ENCODE measurements at regions not wholly inside any gene's neighbourhood (a gene's known extent, or its start where the extent isn't known, plus 50 kb on each side); places are given as distances from the start of the nearest gene placed in this dataset.

DNA sequence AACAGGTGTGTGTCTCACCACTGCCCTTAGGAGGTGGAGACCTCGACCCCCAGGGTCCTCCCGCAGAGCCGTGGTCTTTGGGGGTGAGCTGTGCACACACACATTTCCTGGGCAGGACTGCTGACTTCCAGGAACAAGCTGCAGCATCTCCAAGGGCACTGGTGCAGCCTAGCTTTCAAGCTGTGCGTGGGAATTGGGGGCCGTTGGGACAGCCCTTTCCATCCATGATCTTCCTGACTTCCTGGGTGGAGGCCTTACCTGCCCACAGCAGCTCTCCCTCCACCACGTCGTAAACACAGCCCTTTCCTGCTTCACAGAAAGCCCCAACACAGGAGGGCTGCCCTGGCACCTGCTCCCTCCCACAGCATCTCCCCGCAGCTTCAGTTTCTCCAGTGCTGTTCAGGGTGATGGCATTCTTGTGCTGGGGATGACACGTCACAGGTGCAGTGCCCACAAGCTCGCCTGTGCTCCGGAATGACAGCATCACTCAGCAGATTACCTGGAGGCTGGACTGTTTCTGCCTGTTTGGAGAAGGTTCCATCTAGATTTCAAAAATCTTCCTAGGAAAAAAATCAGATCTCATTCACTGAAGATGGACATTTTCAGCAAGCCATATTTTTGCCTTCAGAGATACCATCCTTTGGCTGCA lies 208.0 kb upstream of the PPP2R2D start:
- Histone ChIP-seq H3K4me1 (no peaks in the 10 kb centered on the region), H3K27me3 (replicated peaks; ENCODE audit: control insufficient read depth, insufficient read depth, low read length) (no peaks in the 10 kb centered on the region), H3K4me3 (ENCODE audit: low read depth, low read length) (no peak overlapping the region), H3K9me3 (no peaks in the 10 kb centered on the region), H3K36me3 (ENCODE audit: control insufficient read depth, insufficient read depth, low read length) (no peaks in the 10 kb centered on the region)
- Mint-ChIP-seq H3K27ac (ENCODE audit: unreplicated experiment) (no peak overlapping the region), H3K36me3 (ENCODE audit: insufficient read depth, unreplicated experiment) (no peaks in the 10 kb centered on the region), H3K4me1 (ENCODE audit: low read depth, unreplicated experiment) (no peaks in the 10 kb centered on the region), H3K27me3 (ENCODE audit: insufficient read depth, unreplicated experiment) (peaks cover 6% of the 10 kb centered on the region), H3K9me3 (ENCODE audit: unreplicated experiment) (peaks cover 11% of the 10 kb centered on the region), H3K4me3 (ENCODE audit: unreplicated experiment) (no peak overlapping the region)
- POLR2A ChIA-PET = no interaction called here
- CTCF ChIA-PET = no interaction called here
- BruUV-seq (replicated peaks) = no TSS peak
- TF ChIP-seq, protein P1, sequence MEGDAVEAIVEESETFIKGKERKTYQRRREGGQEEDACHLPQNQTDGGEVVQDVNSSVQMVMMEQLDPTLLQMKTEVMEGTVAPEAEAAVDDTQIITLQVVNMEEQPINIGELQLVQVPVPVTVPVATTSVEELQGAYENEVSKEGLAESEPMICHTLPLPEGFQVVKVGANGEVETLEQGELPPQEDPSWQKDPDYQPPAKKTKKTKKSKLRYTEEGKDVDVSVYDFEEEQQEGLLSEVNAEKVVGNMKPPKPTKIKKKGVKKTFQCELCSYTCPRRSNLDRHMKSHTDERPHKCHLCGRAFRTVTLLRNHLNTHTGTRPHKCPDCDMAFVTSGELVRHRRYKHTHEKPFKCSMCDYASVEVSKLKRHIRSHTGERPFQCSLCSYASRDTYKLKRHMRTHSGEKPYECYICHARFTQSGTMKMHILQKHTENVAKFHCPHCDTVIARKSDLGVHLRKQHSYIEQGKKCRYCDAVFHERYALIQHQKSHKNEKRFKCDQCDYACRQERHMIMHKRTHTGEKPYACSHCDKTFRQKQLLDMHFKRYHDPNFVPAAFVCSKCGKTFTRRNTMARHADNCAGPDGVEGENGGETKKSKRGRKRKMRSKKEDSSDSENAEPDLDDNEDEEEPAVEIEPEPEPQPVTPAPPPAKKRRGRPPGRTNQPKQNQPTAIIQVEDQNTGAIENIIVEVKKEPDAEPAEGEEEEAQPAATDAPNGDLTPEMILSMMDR (IDR thresholded peaks at IDR 0.05; ENCODE audit: insufficient read depth in 1 of 2, low read depth in 1 of 2, low read length in 1 of 2, severe bottlenecking in 1 of 2, unreplicated experiment in 1 of 2) = no peak
- DNase-seq = peak in 1 of 2 experiments; percentile 12
- intact Hi-C loops (cut with micrococcal nuclease; ENCODE audit: unreplicated experiment) = loop anchor here (10.0 kb wide), 1 partner anchor 92 kb away; no protein-coding TSS in a partner anchor

DNA sequence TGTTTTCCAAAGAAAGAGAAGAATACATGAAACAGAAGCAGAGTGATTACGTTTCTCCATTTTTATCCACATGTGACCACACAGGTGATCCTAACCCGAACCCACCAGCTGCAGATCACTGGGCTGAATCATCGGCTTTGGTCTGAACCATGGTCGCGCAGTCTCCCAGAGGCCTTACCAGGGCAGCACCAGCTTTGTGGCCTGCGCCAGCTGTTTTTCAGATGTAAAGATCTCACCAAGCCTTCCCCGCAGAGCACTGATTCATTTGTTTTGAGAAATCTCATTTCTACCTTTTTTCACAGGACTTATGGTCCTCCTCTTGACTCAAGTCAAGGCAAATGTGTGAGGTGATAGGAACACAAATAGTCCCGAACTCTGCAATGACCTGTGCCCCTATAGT lies 207.0 kb upstream of the PPP2R2D start:
- H3K4me3 Mint-ChIP-seq (ENCODE audit: unreplicated experiment) = no peak overlapping the region
- BruUV-seq (replicated peaks) = no TSS peak
- CTCF ChIA-PET = no interaction called here
- peaks cover 15% of the 10 kb centered on the region for H3K27me3 Mint-ChIP-seq (ENCODE audit: insufficient read depth, unreplicated experiment)
- no peaks in the 10 kb centered on the region for H3K4me1 ChIP-seq
- no peaks in the 10 kb centered on the region for H3K9me3 ChIP-seq
- H3K36me3 Mint-ChIP-seq (ENCODE audit: insufficient read depth, unreplicated experiment) = no peaks in the 10 kb centered on the region
- no peaks in the 10 kb centered on the region for H3K36me3 ChIP-seq (ENCODE audit: control insufficient read depth, insufficient read depth, low read length)
- POLR2A ChIA-PET = no interaction called here
- H3K4me3 ChIP-seq (ENCODE audit: low read depth, low read length) = no peak overlapping the region
- DNase-seq = no peak
- H3K9me3 Mint-ChIP-seq (ENCODE audit: unreplicated experiment) = peaks cover 11% of the 10 kb centered on the region
- TF ChIP-seq, protein P1 (IDR thresholded peaks at IDR 0.05; ENCODE audit: insufficient read depth in 1 of 2, low read depth in 1 of 2, low read length in 1 of 2, severe bottlenecking in 1 of 2, unreplicated experiment in 1 of 2) = no peak
- intact Hi-C loops (cut with micrococcal nuclease; ENCODE audit: unreplicated experiment) = loop anchor here (10.0 kb wide), 1 partner anchor 91 kb away; no protein-coding TSS in a partner anchor
- no peak overlapping the region for H3K27ac Mint-ChIP-seq (ENCODE audit: unreplicated experiment)
- no peaks in the 10 kb centered on the region for H3K27me3 ChIP-seq (replicated peaks; ENCODE audit: control insufficient read depth, insufficient read depth, low read length)
- H3K4me1 Mint-ChIP-seq (ENCODE audit: low read depth, unreplicated experiment) = no peaks in the 10 kb centered on the region

DNA sequence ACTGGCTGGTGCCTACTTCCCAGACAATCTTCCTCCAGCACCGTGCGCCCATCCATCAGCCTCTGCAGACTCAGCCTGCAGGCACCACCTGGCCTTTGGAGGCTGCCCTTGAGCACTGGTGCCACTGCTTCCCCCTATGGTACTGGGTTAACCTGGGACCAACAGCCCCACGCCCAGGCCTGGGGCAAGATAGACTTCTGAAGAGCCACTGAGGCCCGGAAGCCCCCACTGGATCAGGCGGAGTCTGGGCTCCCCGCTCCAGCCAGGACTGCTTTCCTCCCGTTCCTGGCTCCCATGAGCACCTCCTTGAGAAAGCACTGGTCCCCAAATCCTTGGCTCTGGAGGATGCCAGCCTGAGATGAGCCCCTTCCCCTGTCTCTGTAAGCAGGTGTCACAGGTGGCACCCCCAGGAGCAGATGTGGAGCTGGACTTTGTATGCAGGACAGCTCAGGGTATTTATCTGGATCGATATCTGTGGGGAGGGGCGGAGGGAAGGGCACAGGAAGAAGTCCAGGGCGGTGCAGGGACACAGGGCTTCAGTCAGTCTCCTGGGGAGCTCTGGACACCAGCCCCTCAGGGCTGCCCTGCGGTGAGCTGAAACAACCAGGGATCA lies 206.5 kb upstream of the PPP2R2D start:
- DNase-seq = peak in 1 of 2 experiments; percentile 11
- Histone ChIP-seq H3K36me3 (ENCODE audit: control insufficient read depth, insufficient read depth, low read length) (no peaks in the 10 kb centered on the region), H3K4me3 (ENCODE audit: low read depth, low read length) (no peak overlapping the region), H3K9me3 (no peaks in the 10 kb centered on the region), H3K4me1 (no peaks in the 10 kb centered on the region), H3K27me3 (replicated peaks; ENCODE audit: control insufficient read depth, insufficient read depth, low read length) (no peaks in the 10 kb centered on the region)
- H3K27me3 Mint-ChIP-seq (ENCODE audit: insufficient read depth, unreplicated experiment) = peaks cover 15% of the 10 kb centered on the region
- ChIA-PET POLR2A (no interaction called here), CTCF (no interaction called here)
- no TSS peak for BruUV-seq (replicated peaks)
- peaks cover 11% of the 10 kb centered on the region for H3K9me3 Mint-ChIP-seq (ENCODE audit: unreplicated experiment)
- no peaks in the 10 kb centered on the region for H3K36me3 Mint-ChIP-seq (ENCODE audit: insufficient read depth, unreplicated experiment)
- H3K4me3 Mint-ChIP-seq (ENCODE audit: unreplicated experiment) = no peak overlapping the region
- intact Hi-C loops (cut with micrococcal nuclease; ENCODE audit: unreplicated experiment) = loop anchor here (10.0 kb wide), 1 partner anchor 91 kb away; no protein-coding TSS in a partner anchor
- TF ChIP-seq, protein P1 (IDR thresholded peaks at IDR 0.05; ENCODE audit: insufficient read depth in 1 of 2, low read depth in 1 of 2, low read length in 1 of 2, severe bottlenecking in 1 of 2, unreplicated experiment in 1 of 2) = no peak
- no peaks in the 10 kb centered on the region for H3K4me1 Mint-ChIP-seq (ENCODE audit: low read depth, unreplicated experiment)
- no peak overlapping the region for H3K27ac Mint-ChIP-seq (ENCODE audit: unreplicated experiment)

All from Caco-2 (cell line).